K562 (cell line): ENCODE measurements at regions not wholly inside any gene's neighbourhood (a gene's known extent, or its start where the extent isn't known, plus 50 kb on each side); places are given as distances from the start of the nearest gene placed in this dataset.

Experiments used
- CCNT2 ChIP-seq: IDR thresholded peaks from 2 replicates; pipeline ENCODE4 v1.6.1; 2011; ENCODE audit warnings: borderline replicate concordance, low read depth, mild to moderate bottlenecking, moderate library complexity, mixed read lengths, low read length; ENCODE audit not compliant: insufficient read length; ENCODE audit errors: extremely low read depth
- KAT8 ChIP-seq: fragments of 450-650 bp; IDR thresholded peaks from 2 replicates; pipeline ENCODE4 v1.6.1; 2016; ENCODE audit warnings: low read depth, mild to moderate bottlenecking
- MGA ChIP-seq: fragments of 450-650 bp; IDR thresholded peaks from 2 replicates; pipeline ENCODE4 v1.6.1; 2016; ENCODE audit warnings: mild to moderate bottlenecking, moderate library complexity
- NONO ChIP-seq, 2 experiments: fragments of 200-400 bp in 1 of 2; fragments of 450-650 bp in 1 of 2; formaldehyde crosslinking in 1 of 2; IDR thresholded peaks; 2 replicates each; pipeline ENCODE4 v1.6.1; 2017; ENCODE audit warnings: low read depth in 2 of 2, mild to moderate bottlenecking in 2 of 2, moderate library complexity in 2 of 2, low read length in 1 of 2
- RERE ChIP-seq: sonication (generic); formaldehyde crosslinking; IDR thresholded peaks from 2 replicates; pipeline ENCODE4 v1.8.0; 2023; ENCODE audit warnings: missing genetic modification reagents, mild to moderate bottlenecking, borderline replicate concordance
- TSC22D4 ChIP-seq: fragments of 450-650 bp; IDR thresholded peaks from 2 replicates; pipeline ENCODE4 v1.6.1; 2016; ENCODE audit warnings: missing genetic modification characterization, missing biosample characterization, control low read depth
- ZBTB7A ChIP-seq: IDR thresholded peaks from 2 replicates; pipeline ENCODE4 v1.6.1; 2011; ENCODE audit warnings: low read depth, mild to moderate bottlenecking, low read length, moderate library complexity, borderline replicate concordance; ENCODE audit not compliant: control insufficient read depth

GRCh38 chr13:50124536-50125303, 109.5 kb downstream of the KCNRG start (continued):
- peak; percentile 50; the same call in 1 of the 2 replicates for TF ChIP-seq MGA
- TF ChIP-seq TSC22D4 (tag): no peak
- TF ChIP-seq KAT8: no peak
- peak; percentile 22 for TF ChIP-seq CCNT2
- peak; percentile 3; the same call in 1 of the 2 replicates for TF ChIP-seq ZBTB7A
- TF ChIP-seq RERE (CRISPR knock-in tag): 0 out of 2 replicates have a peak, but pooled peaks have one; percentile 64
- TF ChIP-seq NONO (IDR thresholded peaks at IDR 0.05; ENCODE audit: low read depth in 2 of 2, low read length in 1 of 2): 0 out of 4 replicates have a peak, but pooled peaks of 1 of the 2 experiments have one; percentile 32
